Skeletal muscle tissue (tissue), 3 donors: ENCODE measurements at regions not wholly inside any gene's neighbourhood (a gene's known extent, or its start where the extent isn't known, plus 50 kb on each side); places are given as distances from the start of the nearest gene placed in this dataset.
"Not testable (repeated sequence)": the region's sequence is repeated elsewhere in the genome, so short reads cannot be mapped to it uniquely, and the experiment has no call there.

Experiments used
- H3K27ac ChIP-seq: one replicate; pipeline ENCODE4 v1.7.0; 2013; ENCODE audit warnings: mild to moderate bottlenecking, low read depth, low read length, inconsistent platforms
- H3K27me3 ChIP-seq, 3 donors: one replicate each; pipeline ENCODE4 v1.7.0; 2013; ENCODE audit warnings: low read length in 3 of 3; ENCODE audit not compliant: control insufficient read depth in 3 of 3, insufficient read depth in 3 of 3
- H3K36me3 ChIP-seq, 3 donors: one replicate each; pipeline ENCODE4 v1.7.0; 2013; ENCODE audit warnings: low read length in 3 of 3; ENCODE audit not compliant: control insufficient read depth in 3 of 3, insufficient read depth in 3 of 3
- H3K4me1 ChIP-seq, 3 donors: one replicate each; pipeline ENCODE4 v1.7.0; 2013; ENCODE audit warnings: low read length in 3 of 3, mild to moderate bottlenecking in 3 of 3; ENCODE audit not compliant: control insufficient read depth in 3 of 3, insufficient read depth in 3 of 3
- H3K4me3 ChIP-seq, 3 donors: one replicate each; pipeline ENCODE4 v1.7.0; 2013; ENCODE audit warnings: low read length in 3 of 3
- H3K9ac ChIP-seq, 3 donors: one replicate each; pipeline ENCODE4 v1.7.0; 2013; ENCODE audit warnings: low read length in 3 of 3, mild to moderate bottlenecking in 3 of 3, moderate library complexity in 2 of 3, low read depth in 1 of 3
- H3K9me3 ChIP-seq, 3 donors: one replicate each; pipeline ENCODE4 v1.7.0; 2013; ENCODE audit warnings: low read length in 3 of 3; ENCODE audit not compliant: control insufficient read depth in 3 of 3
- donor health status: Osteomylitis.

- not testable (repeated sequence) for H3K9me3 ChIP-seq, H3K36me3 ChIP-seq, H3K4me1 ChIP-seq, H3K9ac ChIP-seq, H3K27ac ChIP-seq, H3K27me3 ChIP-seq, H3K4me3 ChIP-seq
Measured at GRCh38 chr2:89026296-89026695, 334.8 kb downstream of the RPIA start.

DNA sequence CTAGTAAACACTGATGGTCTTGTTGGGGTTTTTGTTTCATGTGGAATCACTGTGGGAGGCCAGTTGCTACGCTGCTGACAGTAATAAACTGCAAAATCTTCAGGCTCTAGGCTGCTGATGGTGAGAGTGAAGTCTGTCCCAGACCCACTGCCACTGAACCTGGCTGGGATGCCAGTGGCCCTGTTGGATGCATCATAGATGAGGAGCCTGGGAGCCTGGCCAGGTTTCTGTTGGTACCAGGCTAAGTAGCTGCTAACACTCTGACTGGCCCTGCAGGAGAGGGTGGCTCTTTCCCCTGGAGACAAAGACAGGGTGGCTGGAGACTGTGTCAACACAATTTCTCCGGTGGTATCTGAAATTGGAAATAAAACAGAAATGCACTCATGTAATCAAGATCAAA is 335.6 kb downstream of the RPIA start:
- H3K9ac ChIP-seq, H3K27ac ChIP-seq, H3K4me1 ChIP-seq, H3K36me3 ChIP-seq, H3K27me3 ChIP-seq, H3K9me3 ChIP-seq, H3K4me3 ChIP-seq: not testable (repeated sequence)

GRCh38 chr2:89027536-89027935 is 336.1 kb downstream of the RPIA start:
- H3K27me3 ChIP-seq, H3K9ac ChIP-seq, H3K4me1 ChIP-seq, H3K4me3 ChIP-seq, H3K9me3 ChIP-seq, H3K36me3 ChIP-seq, H3K27ac ChIP-seq: not testable (repeated sequence)

DNA sequence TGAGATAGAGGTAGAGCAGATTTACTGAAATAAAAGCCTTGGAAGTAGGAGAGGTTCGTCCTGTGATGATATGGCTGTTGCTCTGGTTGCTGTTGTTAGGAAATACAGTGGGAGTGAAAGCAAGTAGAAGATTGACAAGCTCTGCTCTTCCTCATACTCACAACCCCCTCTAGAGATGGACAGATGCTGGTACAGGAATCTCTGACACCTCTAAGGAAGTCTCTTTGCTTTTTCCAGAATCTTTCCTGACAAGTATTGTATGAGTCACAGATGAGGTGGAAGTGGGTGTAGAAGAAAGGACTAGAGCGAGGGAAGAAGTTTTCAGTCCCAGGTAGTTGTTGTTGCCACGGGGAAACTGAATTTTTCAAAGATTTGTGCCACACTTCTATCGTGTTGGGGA is 337.8 kb downstream of the RPIA start:
- H3K27me3 ChIP-seq = not testable (repeated sequence)

GRCh38 chr2:89048138-89049066 is 356.9 kb downstream of the RPIA start:
- not testable (repeated sequence) for H3K27ac ChIP-seq, H3K9me3 ChIP-seq, H3K27me3 ChIP-seq

More for the DNA sequence above, 337.8 kb downstream of the RPIA start:
- not testable (repeated sequence) for H3K27ac ChIP-seq, H3K4me3 ChIP-seq, H3K9me3 ChIP-seq, H3K36me3 ChIP-seq, H3K4me1 ChIP-seq, H3K9ac ChIP-seq

GRCh38 chr2:89058616-89059015 is 367.1 kb downstream of the RPIA start:
- H3K36me3 ChIP-seq, H3K4me1 ChIP-seq, H3K27ac ChIP-seq, H3K4me3 ChIP-seq, H3K9me3 ChIP-seq, H3K9ac ChIP-seq, H3K27me3 ChIP-seq: not testable (repeated sequence)

More at GRCh38 chr2:89048138-89049066, 356.9 kb downstream of the RPIA start:
- not testable (repeated sequence) for H3K9ac ChIP-seq, H3K36me3 ChIP-seq, H3K4me3 ChIP-seq, H3K4me1 ChIP-seq

DNA sequence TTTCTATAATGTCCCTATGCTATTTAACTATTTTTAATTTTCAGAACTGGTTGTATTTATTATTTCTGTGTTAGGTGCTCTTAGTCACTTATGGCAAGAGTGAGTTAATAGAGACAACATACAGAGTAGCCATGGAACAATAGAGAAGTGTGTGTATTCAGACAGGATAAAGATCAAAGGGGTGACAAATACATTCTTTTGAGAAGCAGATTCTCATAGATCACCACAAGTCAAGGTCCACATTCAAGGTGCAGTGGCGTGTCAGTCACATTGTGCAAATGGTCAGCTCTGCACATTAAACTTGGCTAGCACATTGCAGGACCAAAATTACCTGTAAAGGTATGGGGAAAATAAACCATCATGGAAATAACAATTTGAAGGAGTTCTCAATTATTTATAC is 369.7 kb downstream of the RPIA start:
- not testable (repeated sequence) for H3K9ac ChIP-seq, H3K36me3 ChIP-seq, H3K27me3 ChIP-seq, H3K27ac ChIP-seq, H3K4me3 ChIP-seq, H3K9me3 ChIP-seq, H3K4me1 ChIP-seq

DNA sequence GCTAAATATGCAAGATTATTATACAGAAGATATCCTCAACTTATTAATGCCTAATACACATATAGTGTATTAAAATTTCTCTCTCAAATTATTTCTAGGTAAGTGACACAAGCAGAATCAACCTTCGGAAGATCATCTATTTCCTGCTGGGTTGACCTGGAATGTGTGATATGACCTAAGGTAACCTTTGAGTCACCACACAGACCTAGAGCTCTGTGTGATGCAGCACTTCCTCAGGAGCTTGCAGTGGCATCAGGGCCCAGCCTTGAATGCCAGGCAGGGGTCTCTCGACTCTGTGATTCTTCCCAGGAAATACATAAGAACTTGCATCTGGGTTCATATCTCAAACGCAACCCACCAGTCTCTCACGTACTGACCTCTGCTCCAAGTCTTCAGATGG is 385.3 kb downstream of the RPIA start:
- not testable (repeated sequence) for H3K27ac ChIP-seq, H3K27me3 ChIP-seq, H3K4me1 ChIP-seq, H3K9ac ChIP-seq, H3K36me3 ChIP-seq, H3K4me3 ChIP-seq, H3K9me3 ChIP-seq

- not testable (repeated sequence) for H3K4me1 ChIP-seq, H3K9ac ChIP-seq, H3K27ac ChIP-seq, H3K36me3 ChIP-seq, H3K4me3 ChIP-seq, H3K9me3 ChIP-seq, H3K27me3 ChIP-seq
Measured at GRCh38 chr2:89092911-89093310, 401.4 kb downstream of the RPIA start.

DNA sequence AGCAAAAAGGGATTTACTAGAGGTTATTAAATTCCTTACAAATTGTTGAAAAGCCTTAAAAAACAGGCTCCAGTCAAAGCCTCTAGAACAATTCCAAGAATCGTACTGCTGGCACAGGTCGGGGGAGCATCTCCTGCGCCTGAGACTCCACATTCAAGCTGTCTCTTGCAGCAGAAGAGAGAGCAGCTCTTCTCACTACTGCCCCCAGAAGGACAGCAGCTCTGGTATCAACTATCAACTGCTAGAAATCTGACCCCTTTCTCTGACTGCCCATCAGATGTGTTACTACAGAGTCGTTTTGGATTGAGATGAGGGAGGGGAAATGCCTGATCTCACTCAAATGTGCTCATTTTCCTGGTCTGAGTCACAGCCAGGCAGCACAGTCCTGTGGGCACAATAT is 403.6 kb downstream of the RPIA start:
- H3K9ac ChIP-seq, H3K27ac ChIP-seq, H3K27me3 ChIP-seq, H3K36me3 ChIP-seq, H3K9me3 ChIP-seq, H3K4me3 ChIP-seq, H3K4me1 ChIP-seq: not testable (repeated sequence)
